NCI-H510A treated with DMSO at 0.1 percent for 48 hours (cell line): ENCODE measurements at regions not wholly inside any gene's neighbourhood (a gene's known extent, or its start where the extent isn't known, plus 50 kb on each side); places are given as distances from the start of the nearest gene placed in this dataset.
A peak's percentile ranks its signal among the peaks of the same experiment; 100 is the strongest.
"Not testable (repeated sequence)": the region's sequence is repeated elsewhere in the genome, so short reads cannot be mapped to it uniquely, and the experiment has no call there.

Experiments used
- DNase-seq: peaks from one replicate; lab custom pipeline; 2025; lab: John Stamatoyannopoulos, UW

GRCh38 chr9:74092491-74092834 is 404.7 kb upstream of the RORB start:
- no peak for DNase-seq

GRCh38 chr9:74094037-74094436 is 403.1 kb upstream of the RORB start:
- not testable (repeated sequence) for DNase-seq

DNA sequence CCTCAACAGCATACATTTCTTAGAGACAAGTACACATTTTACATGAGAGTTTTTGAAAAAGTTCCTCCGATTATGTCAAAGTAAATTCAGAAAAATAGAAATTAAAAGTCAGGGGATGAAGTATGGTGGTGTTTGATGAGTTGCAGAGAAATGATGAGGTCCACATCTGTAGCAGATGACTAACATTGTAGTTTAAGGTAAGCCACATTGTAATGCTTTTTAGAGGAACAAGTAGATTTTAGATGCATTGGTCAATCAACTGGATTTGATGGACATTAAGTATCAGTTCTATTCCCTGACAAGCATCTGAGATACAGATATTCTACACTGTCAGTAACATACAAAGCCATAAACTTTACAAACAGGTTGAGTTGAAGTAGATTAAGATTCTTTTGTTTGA is 402.4 kb upstream of the RORB start:
- DNase-seq = no peak

- no peak for DNase-seq
Observed at GRCh38 chr9:74095925-74096324, 401.2 kb upstream of the RORB start.

DNA sequence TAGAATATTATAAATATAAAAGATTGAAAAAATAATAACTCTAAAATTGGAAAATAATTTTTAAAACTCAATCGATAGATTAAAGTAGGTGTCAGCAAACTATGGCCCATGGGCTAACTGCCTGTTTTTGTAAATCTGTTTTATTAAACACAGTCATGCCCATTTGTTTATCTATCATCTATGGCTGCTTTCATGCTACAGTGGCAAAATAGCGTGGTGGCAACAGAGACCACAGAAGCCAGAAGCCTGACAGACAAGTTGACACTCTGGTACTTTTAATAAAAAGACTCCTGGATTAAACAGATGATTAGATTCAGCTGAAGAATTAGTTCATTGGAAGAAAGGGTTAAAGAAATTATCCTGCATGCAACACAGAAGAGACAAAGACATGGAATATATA is 400.7 kb upstream of the RORB start:
- DNase-seq = no peak

- no peak for DNase-seq
Observed at GRCh38 chr9:74100042-74100441, 397.1 kb upstream of the RORB start.

DNA sequence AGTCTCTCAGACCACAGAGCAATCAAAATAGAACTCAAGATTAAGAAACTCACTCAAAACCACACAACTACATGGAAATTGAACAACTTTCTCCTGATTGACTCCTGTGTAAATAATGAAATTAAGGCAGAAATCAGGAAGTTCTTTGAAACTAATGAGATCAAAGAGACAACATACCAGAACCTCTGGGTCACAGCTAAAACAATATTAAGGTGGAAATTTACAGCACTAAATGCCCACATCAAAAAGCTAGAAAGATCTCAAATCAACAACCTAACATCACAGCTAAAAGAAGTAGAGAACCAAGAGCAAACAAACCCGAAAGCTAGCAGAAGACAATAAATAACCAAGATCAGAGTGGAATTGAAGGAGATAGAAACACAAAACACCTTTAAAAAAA is 395.0 kb upstream of the RORB start:
- DNase-seq = not testable (repeated sequence)

- DNase-seq = no peak
Observed at GRCh38 chr9:74102702-74103101, 394.4 kb upstream of the RORB start.

DNA sequence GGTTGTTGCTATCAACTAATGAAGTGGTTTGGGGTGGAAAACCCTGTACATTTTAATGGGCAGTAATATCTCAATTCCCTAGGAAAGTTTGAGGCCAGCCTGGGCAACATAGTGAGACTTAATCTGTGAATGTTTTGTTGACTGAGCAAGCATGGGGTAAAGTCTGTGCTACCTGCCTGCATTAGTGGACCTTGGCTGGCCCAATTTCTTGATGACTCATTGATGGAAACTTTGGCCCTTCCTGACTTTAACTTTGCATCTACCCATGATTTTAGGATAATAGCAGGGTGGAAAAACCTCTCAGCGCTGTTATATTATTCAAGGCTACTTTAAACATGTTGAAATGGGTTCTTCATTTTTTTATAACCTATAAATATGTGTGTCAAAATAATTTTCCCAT is 389.4 kb upstream of the RORB start:
- DNase-seq = no peak

DNA sequence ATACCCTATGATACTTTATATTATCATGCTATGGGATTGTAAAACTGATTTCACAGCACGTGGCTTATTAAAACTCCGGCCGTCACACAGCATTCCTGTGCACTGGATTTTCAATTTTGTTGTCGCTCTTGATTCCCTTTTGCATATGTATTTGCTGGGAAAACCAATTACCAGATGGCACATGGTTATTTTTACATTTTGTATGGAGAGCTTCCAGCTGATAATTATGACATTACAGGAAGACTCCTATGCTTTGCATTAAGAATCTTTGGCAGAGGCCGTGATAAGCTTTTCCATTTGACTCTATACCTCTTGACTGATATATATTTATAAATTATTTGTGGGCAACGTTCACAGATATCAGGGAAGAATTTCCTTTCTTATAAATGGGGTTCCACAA is 381.2 kb upstream of the RORB start:
- DNase-seq = no peak

- no peak for DNase-seq
Observed at GRCh38 chr9:74117151-74117550, 380.0 kb upstream of the RORB start.

GRCh38 chr9:74117731-74118130 is 379.4 kb upstream of the RORB start:
- no peak for DNase-seq

- no peak for DNase-seq
Observed at GRCh38 chr9:74120061-74120460, 377.1 kb upstream of the RORB start.

- DNase-seq = no peak
Observed at GRCh38 chr9:74120470-74120869, 376.7 kb upstream of the RORB start.

GRCh38 chr9:74122216-74122615 is 374.9 kb upstream of the RORB start:
- no peak for DNase-seq

DNA sequence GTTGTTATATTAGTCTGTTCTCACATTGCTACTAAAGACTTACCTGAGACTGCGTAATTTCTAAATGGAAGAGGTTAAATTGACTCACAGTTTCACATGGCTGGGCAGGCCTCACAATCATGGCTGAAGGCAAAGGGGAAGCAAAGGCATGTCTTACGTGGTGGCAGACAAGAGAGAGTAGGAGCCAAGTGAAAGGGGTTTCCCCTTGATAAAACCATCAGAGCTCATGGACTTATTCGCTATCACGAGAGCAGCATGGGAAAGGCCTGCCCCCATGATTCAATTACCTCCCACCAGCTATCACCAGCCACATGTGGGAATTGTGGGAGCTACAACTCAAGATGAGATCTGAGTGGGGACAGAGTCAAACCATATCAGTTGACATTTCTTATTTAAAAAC is 374.5 kb upstream of the RORB start:
- DNase-seq = no peak

DNA sequence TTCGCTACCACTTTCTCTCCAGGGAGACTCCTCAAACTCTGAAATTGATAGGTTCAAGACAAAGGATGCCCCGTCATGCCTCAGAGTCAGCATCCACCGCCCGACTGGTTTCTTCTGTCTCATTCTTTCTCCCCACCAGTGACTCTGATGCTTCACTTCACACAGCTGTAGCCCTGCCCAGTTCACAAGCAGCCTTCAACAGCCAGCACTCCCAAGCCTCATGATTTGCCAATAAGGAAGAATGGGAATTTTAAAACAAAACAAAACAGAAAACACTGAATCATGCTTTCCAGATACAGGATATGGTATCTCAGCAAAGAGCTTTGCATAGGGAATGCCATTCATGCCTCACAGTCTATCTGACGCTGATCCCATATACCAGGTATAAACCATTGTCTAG is 371.2 kb upstream of the RORB start:
- no peak for DNase-seq

DNA sequence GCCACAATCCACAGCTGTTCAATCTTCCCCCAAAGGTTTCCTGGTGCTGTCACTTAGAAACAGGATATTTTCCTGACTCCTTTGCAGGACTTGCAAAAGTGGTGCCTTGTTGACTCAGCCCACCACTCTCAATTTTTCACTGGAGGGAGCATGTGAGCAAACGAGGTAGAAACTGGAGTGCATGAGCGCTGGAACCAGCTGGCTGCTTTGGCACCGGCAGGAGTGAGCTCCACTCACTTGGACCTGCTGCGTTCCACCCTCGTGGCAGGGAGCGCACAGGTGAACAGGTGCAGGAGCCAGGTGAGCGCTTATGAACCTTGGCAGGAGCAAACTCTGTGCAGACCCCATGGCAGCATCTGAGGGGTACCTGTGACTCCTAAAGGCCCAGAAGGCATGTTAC is 364.1 kb upstream of the RORB start:
- DNase-seq = no peak

DNA sequence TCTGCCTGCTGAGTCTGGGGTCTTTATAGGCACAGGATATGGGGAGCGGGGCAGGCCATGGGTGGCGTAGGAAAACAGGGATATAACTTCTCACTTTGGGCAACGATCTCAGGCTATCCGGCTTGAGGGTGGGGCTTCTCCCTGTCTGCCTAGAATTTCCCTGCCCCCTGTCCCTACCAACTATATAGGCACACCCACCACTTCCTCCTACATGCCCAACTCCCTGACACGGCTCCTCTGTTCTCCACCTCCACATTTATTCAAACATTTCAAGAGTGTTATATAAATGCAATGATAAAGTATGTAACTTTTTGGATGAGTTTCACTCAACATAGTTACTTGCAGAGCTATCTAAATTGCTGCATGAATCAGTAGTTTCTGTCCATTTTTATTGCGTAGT is 363.2 kb upstream of the RORB start:
- no peak for DNase-seq

DNA sequence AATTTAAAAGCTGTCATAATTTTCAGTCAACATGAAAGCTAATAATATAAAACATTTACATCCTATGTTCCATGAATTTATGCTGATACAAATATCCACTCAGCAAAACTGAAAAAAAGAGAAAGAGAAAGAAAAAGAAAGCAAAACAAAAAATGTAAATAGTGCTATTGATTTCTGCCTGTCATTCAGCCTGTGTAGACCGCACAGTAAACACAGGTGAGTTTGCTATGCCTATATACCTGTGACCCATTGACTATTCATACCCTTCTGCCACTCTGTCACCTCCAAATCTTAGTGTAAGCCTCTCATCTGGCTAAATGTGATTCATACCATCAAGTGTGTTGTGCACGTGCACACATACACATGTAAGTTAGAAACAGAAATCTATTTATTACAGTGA is 359.0 kb upstream of the RORB start:
- peak; percentile 1 for DNase-seq

- DNase-seq = no peak
Observed at GRCh38 chr9:74140141-74140540, 357.0 kb upstream of the RORB start.

- DNase-seq = no peak
Observed at GRCh38 chr9:74147906-74148305, 349.2 kb upstream of the RORB start.

DNA sequence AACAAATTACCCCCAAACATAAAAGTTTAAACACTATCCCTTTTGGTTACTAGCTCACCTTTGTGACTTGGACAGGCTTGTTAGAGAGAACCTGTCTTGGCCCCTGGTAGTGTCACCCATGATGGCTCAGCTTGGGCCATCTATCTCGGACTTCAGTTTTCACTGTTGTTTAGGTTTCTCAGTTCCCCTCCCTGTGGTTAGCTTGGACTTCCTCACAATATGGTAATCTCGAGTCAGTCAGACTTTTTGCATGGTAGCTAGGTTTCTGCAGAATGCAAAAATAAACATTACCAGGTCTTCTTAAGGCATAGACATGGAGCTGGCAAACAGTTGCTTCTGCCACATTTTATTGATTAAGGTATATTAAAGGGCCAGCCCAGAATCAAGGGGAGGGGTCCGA is 324.3 kb upstream of the RORB start:
- no peak for DNase-seq

DNA sequence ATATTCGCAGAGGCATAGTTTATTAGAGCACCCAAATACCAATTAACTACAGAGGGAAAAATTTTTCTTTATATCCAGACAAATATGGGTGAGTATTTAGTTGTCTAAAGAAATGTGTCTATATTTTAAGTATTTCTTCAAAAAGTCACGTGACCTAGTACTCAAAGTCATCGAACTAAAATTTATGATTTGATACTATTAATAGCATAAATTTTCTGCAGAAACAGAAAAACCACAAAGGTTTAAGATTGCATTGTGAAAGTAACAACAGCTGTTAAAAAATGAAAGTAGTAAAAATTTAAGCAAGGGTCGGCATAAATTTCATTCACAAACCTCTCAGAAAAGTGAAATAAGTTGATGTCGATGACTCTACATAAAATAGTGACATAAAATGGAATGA is 323.9 kb upstream of the RORB start:
- no peak for DNase-seq

DNA sequence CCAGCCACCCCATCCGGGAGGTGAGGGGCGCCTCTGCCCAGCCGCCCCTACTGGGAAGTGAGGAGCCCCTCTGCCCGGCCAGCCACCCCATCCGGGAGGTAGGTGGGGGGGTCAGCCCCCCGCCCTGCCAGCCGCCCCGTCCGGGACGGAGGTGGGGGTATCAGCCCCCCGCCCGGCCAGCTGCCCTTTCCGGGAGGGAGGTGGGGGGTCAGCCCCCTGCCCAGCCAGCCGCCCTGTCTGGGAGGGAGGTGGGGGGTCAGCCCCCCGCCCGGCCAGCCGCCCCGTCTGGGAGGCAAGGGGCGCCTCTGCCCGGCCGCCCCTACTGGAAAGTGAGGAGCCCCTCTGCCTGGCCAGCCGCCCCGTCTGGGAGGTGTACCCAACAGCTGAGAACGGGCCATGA is 299.4 kb upstream of the RORB start:
- DNase-seq = not testable (repeated sequence)
